HG02943 (cell line): ENCODE measurements at regions not wholly inside any gene's neighbourhood (a gene's known extent, or its start where the extent isn't known, plus 50 kb on each side); places are given as distances from the start of the nearest gene placed in this dataset.

Experiments
- ATAC-seq: cut with Tn5 transposase; IDR thresholded peaks from one replicate; pipeline ENCODE4 v1.9.1; 2021; ENCODE audit warnings: mild to moderate bottlenecking, low read depth, moderate library complexity; ENCODE audit not compliant: unreplicated experiment

DNA sequence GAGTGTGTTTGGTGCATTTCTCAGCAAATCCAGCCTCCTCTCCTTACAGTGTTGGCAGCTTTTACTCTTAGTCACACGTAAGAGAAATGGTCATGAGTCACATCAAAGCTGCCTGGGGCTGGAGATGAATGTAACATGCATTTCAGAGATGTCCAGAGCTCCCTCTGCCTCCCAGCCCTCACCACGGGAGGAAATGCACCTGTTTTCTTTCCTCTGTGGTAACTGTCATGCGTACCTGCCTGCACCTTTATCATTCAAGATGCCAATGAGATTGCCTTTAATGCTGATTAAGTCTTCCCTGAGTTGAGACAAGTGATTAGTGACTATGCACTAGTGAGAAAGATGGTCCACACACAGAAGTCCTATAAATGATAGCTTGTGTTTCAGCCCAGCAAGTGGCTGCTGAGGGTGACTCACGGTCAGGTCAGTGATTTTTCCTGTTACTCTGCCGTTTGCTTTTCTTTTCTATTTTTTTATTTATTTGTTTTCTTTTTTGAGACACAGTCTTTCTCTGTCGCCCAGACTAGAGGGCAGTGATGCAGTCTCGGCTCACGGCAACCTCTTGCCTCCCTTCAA lies 277.3 kb upstream of the FMN2 start:
- no peak for ATAC-seq

GRCh38 chr1:239815074-239815473 lies 276.6 kb upstream of the FMN2 start:
- no peak for ATAC-seq

DNA sequence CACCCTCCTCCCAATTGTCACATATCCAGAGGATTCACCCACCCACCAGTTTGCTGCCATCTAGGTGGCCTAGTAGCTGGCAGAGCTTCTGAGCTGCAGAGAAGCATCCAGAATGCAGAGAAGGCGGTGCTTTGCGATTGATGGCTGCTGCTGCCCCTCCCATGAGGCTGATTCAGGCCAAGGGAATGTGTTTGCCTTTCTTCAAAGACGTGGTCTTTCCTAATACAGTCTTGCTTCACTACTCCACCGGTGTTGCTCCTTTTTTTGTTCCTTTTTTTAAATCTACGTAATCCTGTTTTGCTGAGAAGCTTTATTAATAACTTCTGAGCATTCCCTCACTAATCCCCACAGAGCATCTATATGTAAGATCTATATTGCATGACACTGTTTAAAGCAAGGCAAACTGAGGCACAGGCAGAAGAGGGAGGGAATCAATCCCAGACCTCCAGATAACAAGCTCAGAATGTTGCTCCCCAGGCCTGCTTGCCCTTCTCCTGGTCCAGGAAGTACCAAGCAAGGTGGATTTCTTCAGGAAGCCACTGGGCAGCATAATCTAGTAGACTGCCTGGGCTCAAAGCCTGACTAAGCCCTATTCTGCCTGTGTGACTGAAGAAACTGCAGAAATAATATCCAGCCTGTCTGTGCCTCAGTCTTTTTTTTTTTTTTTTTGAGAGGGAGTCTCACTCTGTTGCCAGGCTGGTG lies 275.5 kb upstream of the FMN2 start:
- ATAC-seq = no peak

- ATAC-seq = no peak
These were observed 274.4 kb upstream of the FMN2 start for GRCh38 chr1:239817276-239817675.

DNA sequence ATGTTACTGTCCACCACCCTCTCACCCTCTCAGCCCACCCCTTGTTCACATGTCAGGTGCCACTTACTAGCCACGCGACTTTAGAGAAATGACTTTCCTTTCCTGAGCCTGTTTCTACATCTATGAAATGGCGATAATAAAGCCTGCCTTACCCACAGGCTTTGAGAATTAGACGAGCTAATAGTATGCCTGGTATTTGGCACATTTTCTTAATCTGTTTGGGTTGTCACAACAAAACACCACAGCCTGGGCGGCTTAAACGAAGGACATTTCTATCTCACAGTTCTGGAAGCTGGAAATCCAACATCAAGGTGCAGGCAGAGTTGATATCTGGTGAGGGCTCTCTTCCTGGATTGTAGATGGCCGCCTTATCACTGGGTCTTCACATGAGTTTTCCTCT lies 273.9 kb upstream of the FMN2 start:
- no peak for ATAC-seq

DNA sequence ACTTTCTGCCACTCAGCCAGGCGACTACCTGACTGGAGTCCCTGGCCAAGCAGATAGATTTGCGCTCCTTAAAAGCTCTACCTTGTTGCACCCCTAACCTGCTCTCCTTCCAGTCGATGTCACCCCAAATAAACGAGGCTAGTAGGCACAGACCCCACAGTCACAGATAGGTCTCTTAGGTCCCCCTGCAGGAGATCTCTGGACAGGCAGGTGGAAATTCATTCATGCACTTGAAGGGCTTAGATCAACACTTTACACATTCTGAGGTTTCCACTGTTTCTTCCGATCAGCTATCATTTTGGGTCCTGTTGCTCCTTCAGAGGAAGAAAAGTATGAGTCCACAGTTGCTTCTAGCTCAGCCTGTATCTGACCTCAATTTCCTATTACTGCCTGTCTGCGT lies 272.6 kb upstream of the FMN2 start:
- no peak for ATAC-seq

- ATAC-seq = no peak
These were observed 271.9 kb upstream of the FMN2 start for GRCh38 chr1:239819756-239820250.

- no peak for ATAC-seq
These were observed 267.8 kb upstream of the FMN2 start for GRCh38 chr1:239823852-239824251.

DNA sequence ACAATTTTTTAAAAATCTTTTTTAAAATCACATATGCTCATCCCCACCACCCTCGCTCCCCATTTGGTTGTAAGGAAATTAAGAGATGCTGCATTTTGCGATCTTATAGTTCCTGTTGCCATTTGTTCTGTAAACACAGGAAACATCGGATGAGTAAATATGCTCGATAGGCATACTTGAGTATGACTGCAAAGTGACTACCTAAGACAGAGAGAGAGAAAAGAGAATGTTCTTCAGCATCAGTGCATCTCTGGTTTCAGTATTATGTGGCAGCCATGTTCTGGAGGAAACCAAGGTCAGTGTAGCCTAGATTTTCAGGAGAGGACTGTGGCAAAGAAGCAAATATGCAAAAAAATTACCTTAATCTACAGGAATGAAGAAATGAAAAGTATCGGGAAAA lies 265.5 kb upstream of the FMN2 start:
- no peak for ATAC-seq

DNA sequence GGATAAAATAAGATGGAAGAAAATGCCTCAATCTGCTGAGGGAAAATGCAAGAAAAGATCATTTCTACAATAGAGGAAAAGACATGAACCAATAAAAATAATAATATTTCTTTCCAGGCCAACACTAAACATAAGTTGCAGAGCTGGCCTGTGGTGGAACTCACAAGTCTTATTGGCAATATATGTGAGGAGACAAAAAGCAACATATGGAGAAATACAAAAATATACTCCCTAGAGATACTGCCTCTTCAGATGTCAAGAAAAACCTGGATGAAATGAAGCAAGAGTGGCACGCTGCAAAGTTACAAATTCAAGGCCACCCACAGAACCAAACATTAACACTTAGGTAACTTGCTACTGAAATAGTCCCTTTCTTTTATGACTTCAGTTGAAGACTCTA lies 264.9 kb upstream of the FMN2 start:
- no peak for ATAC-seq

GRCh38 chr1:239829535-239829934 lies 262.1 kb upstream of the FMN2 start:
- ATAC-seq = no peak

- no peak for ATAC-seq
These were observed 259.9 kb upstream of the FMN2 start for GRCh38 chr1:239831577-239832355.

- ATAC-seq = no peak
These were observed 258.0 kb upstream of the FMN2 start for GRCh38 chr1:239833723-239834122.

- no peak for ATAC-seq
These were observed 255.7 kb upstream of the FMN2 start for GRCh38 chr1:239835946-239836440.

GRCh38 chr1:239840336-239840735 lies 251.3 kb upstream of the FMN2 start:
- ATAC-seq = no peak

DNA sequence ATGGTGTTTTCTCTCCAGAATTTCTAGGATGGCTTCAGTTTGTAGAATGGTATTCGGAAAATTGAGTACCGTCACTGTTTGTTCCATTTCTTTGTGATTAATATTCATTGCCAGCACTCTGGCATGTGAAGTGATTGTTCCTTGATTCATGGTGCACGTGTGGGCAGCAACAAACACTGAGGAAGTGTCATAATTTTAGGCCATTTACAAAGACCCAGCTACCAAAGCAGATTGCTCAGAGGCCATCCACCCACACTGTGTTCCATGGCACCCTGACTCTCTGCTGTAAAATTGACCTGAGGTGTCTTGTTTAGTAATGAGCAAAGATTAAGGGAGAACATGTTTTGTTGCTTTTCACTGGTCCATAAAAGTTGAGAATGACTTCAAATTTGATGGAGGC lies 250.9 kb upstream of the FMN2 start:
- ATAC-seq = no peak

GRCh38 chr1:239841631-239842030 lies 250.1 kb upstream of the FMN2 start:
- ATAC-seq = no peak

GRCh38 chr1:239843541-239843940 lies 248.1 kb upstream of the FMN2 start:
- no peak for ATAC-seq

DNA sequence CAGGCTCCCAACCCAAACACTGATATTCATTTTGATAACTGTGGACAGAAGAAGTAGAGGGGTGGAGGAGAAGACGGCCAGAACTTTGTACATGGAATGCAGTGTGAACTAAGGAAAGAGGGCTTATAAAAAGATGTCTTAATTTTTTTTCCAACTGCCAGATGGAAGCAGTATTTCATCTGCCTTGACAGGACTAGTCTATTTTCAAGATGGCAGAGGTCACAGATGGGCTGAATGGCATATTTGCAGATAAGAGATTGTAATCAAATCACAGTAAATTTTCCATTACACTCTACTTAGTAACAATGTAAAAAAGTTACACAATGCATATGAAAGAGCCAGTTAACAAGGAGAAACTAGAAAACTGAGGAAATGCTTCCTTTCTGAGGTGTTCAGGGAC lies 246.8 kb upstream of the FMN2 start:
- ATAC-seq = no peak

GRCh38 chr1:239854922-239855321 lies 236.8 kb upstream of the FMN2 start:
- ATAC-seq = no peak

- no peak for ATAC-seq
These were observed 235.6 kb upstream of the FMN2 start for GRCh38 chr1:239856067-239856466.
